EH (cell line): ENCODE measurements at regions not wholly inside any gene's neighbourhood (a gene's known extent, or its start where the extent isn't known, plus 50 kb on each side); places are given as distances from the start of the nearest gene placed in this dataset.

ENCODE experiments used
- DNase-seq: peaks from one replicate; pipeline ENCODE4 v3.0.0-alpha.2; 2015; ENCODE audit warnings: low read depth

DNA sequence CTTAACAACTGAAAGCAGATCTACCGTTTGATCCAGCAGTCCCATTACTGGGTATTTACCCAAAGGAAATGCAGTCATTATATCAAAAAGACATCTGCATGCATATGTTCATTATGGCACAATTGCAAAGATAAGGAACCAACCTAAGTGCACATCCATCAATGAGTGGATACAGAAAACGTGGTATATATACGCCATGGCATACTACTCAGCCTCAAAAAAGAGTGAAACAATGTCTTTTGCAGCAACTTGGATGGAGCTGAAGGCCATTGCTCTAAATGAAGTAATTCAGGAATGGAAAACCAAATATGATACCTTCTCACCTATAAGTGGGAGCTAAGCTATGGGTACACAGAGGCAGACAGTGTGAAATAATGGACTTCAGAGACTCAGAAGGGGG is 169.3 kb downstream of the ZBTB18 start:
- DNase-seq, result no peak

DNA sequence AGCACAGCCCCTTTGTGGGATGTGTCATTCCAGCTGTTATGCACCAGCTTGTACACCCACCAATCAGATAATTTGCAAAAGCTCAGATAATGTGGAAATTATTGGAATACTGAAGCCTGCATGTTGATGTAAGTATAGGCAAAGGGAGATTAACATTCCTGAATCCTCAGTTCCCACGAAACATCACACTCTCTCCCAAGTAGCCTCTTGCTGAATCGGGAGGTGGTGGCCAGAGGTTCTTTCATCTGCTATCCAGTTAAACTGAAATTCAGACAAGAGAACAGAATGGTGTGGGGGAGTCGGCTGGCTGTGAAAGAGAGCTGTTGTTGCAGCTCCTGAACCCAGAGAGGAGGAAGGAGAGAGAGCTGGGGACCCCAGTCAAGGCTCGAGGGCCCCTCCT is 170.9 kb downstream of the ZBTB18 start:
- DNase-seq, result peak; percentile 63

DNA sequence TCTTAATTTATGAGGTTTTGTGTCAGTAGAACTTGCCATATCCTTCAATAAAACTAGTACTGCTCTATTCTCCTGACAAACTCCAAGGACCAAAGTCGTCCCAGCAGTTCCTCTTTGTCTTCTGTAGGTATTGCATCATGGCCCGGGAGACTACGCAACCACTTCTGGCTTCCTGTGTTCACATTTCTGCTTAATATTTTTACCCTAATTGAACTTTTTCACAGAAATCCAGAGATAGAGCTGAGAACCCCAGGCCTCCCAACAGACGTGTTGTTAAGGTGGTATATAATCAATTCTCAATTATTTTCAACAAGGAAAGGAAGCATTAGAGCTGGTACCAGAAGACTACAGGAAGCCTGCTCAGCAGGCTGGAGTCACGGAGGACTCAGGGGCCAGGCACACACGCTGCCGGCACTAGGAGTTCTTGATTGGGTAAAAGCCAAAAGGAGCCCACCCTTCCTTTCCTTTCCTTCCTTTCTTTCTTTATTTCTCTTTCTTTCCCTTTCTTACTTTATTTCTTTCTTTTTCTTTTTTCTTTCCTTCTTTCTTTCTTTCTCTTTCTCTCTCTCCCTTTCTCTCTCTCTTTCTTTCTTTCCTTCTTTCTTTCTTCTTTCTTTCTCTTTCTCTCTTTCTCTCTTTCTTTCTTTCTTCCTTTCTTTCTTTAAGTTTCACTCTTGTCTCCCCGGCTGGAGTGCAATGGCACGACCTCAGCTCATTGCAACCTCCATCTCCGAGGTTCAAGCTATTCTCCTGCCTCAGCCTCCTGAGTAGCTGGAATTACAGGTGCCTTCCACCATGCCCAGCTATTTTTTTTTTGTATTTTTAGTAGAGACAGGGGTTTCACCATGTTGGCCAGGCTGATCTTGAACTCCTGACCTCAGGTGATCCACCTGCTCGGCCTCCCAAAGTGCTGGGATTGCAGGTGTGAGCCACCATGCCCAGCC is 173.7 kb downstream of the ZBTB18 start:
- peak; percentile 20 for DNase-seq

DNA sequence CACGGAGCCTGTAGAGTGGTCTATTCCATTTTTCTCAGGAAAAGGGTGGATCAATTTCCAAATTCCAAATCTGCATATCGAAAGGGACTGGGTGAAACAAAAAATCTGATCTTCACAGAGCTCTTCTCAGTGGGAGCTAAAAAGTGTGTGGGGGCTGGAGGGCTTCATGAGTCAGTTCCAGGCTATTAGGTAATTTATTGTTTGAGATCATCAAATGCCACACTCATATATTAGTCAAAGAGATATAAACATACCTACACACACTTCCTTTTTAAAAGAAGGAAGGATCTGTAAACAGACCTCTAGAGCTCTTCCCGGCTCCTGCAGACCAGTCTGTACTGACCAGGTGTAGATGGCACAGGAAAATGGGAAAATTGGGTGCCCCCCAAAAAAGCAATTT is 175.4 kb downstream of the ZBTB18 start:
- peak; percentile 59 for DNase-seq

DNA sequence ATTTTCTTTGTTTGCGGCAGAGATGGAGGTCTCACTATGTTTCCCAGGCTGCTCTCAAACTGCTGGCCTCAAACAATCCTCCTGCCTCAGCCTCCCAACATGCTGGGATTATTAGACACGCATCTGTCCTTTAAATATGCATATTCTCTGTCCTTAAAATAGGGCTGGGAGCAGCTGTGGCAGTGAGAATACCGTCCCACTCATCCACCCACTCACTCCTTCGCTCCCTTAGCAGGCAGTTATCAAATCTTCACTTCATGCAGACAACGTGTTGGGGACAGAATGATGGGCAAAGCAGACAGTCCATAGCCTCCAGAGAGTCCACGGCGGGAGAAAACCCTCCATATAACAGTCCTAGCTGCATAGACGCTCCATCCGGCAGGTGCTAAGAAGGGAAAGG is 179.4 kb downstream of the ZBTB18 start:
- DNase-seq, result no peak

DNA sequence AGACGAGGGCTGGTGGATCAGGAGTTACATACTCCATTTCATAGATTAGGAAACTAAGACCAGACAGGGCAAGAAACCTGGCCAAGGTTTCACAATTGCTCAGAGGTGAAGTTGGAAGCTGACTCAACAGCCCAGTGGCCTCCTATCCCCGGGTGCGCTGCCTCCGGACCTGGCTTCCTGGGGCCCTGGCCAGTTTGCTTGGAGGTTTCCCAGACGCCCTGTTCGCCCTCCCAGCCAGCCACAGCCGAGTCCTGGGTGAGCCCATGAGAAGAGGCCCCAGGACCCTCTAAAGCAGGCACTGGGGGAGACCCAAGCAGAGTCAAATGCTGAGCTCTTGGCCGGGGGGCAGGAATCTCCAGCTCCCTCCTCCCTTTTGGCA is 180.1 kb downstream of the ZBTB18 start:
- DNase-seq, result peak; percentile 32

DNA sequence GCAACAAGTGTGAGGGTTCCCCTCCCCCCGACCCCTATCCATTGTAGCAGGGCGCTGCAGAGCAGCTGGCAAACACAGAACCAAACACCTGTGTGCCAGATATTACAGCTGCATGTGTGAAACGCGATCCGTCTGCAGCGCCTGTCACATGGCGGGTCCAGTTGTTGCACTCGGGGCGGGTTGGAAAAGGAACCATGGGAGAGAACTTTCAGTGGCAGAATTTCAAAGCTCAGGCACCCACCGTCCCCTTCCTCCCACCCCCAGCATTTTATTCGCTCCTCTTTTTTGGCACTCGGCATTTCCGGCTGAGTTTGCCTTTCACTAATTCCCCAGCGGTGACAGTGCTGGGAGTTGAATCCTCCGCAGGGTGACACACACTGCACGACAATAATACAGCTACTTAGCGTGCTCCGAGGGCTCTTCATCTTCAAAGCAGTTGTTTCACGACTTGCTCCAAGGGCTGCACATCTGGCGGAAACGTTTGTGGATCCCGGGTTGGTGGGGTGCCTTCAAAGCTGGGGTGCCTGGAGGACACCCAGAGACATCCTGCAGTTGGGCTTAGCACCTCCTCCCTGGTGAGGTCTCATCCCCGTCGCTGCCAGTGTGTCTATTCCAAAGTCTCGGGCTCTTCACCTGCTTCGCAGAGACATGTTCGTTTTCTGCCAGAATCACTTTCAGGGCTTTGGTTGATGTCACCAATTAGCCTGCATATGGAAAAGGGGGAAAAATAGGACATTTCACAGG is 180.7 kb downstream of the ZBTB18 start:
- peak; percentile 68 for DNase-seq

DNA sequence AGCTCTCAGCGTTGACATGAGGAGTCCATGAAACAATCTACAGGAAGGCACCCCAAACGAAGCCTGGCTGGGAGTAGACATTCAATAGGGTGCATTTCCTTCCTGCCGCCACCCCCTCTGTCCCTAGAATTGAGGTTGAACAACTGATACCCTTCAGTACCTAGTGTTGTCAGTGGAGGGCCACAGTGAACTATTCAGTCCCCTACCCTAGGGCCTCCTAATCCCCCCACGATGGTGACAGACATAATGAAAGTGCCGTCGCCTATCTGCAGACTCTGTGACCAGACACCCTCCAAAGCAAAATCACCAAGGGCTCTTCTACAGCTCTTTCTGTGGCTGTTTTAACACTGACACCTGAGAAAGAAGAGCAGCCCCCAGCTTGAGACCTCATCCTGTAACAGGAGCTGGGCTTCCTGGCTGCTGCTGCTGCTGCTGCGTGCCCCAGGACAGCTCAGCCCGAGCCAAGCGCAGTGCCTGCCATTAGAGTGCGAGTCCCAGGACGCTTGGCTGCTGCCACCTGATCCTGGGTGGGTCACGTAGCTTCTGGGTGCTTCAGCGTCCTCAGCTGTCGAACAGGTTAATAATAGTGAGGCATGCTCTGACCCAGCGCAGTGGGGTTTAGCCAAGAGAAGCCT is 183.0 kb downstream of the ZBTB18 start:
- DNase-seq, result no peak

DNA sequence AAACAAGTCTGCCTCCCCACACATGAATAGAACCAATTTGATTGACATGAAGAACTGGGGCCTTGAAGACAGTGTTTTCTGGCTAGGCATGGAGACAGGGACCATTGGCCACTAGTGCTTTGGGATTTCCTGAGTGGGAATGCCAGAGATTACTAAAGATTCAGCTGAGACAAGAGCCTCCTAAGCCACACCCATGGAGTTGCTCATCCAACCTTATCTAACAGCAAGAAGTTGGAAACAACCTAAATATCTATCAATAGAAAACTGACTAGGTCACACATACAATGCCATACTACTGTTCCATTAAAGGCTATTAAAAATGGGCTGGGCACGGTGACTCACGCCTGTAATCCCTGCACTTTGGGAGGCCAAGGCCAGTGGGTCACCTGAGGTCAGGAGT is 184.1 kb downstream of the ZBTB18 start:
- no peak for DNase-seq

DNA sequence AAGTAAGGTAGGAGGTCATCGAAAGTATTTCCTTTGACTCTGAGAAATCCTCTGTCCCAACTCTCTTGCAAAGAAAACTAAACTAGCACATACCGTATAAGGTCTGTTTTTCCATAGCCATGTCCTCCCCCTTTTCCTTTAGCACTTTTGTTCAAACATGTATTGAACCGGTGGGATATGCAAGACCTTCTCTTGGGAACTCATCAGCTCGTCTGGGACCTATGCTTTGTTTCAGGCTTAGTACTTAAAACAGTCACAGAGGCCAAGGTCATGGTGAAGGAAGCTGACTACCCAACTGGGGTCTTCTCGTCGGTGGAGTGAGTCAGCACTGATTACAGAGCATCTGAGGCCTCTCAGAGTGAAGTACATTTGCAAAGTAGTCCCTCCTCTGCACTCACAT is 185.0 kb downstream of the ZBTB18 start:
- peak; percentile 7 for DNase-seq

DNA sequence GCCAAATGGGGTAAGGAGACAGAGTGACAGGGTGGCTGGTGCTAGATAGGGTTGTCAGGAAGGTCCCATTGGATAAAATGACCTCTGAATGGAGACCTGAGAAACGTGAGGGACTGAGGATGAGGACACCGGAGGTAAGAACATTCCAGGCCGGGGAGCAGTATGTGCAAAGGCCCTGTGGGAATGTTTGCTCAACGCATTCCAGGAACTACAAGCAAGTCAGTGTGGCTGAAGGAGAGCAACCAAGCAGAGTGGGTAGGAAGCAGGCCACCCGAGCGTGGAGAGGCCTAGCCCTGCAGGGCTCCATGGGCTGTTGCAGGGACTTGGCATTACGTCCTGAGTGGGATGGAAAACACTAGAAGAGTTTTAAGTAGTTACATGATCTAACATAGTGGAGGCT is 185.6 kb downstream of the ZBTB18 start:
- DNase-seq, result no peak

DNA sequence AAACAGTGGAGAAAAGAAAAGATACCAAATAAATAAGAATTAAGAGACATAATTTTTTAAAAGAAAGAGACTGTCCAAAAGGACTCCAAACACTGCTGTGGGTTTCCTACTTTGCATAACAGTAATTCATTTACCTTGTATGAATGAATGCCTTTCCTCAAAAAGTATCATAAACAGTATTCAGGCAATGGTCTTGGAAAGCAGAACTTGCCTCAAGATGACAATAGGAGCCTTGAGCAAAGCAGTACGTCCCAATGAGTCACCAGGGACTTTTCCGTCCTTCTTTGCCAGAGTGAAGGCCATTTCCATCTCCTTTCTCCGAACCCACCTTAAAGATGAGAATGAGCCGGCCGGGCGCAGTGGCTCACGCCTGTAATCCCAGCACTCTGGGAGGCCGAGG is 186.4 kb downstream of the ZBTB18 start:
- no peak for DNase-seq

DNA sequence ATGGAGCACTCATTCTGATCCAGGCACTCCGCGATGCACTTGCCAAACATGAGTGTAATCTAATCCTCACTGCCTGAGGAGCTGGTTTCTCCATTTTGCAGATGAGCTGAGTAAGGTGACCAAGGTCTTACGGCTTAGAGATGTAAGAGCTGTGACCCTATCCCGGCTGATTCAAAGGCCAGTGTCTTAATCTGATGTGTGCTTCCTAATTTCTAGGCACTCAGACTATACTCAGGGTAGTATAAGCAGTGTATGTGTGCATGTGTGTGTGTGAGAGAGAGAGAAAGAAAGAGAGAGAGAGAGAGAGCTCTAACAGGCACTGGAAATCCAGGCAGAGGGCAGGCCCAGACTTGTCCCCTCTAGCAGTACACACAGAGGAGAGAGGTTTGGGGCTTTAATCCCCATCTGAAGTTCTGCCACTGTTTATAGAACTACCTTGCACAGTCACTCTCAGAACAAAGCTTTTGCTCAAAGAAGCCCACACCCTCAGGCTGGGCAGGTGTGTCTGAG is 188.2 kb downstream of the ZBTB18 start:
- DNase-seq, result peak; percentile 33

DNA sequence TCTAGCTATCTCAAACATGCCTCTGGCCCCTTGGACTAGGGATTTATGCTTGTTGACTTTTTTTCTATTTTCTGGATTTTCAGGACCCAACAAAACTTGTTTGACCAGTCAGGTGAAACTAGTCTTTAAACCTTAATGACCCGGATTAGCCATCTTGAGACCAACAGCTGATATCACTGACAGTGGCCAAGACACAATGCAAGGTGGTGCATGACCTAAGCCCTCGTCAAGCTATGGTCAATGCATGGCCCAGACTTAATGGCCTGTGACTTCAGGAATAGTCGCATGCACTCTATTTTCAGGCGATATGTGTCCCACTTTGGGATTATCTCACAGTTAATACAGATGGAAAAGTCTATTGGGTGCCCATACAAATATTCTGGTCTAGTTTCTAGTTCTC is 190.4 kb downstream of the ZBTB18 start:
- no peak for DNase-seq

DNA sequence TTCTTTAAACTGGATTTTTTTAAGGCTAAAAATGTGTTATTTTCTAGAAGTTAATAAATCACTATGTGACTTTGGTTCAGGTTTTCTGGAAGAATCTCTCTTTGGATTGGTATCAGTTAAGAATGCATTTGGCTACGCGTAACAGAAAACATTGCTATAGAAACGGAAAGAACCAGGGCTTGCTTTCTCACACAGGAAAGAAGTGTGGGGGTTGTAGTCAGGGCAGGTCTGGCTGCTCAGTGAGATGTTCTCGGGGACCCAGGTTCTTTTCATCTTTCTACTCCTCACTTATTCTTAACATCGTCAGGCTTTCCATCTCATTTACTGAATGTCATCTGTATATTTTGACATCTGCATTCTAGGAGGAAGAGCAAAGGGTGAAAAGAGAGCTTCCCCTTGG is 191.4 kb downstream of the ZBTB18 start:
- no peak for DNase-seq

DNA sequence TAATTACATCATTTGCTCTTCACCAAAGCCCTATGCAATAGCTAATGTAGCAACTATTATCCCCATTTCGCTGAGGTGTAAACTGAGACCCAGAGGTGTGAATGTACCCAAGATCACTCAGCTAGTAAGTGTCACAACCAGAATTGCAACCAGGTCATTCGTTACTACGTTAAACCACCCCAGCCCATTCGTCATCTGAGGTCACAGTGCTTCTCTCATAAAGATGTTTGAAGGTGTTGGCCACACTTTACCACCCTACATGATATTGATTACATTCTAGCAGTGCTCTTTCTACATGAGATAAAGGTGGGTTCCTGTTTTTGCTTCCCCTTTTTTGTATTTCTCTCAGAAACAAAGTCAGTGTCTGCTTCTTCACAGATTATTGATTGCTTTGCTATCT is 195.3 kb downstream of the ZBTB18 start:
- DNase-seq, result no peak

DNA sequence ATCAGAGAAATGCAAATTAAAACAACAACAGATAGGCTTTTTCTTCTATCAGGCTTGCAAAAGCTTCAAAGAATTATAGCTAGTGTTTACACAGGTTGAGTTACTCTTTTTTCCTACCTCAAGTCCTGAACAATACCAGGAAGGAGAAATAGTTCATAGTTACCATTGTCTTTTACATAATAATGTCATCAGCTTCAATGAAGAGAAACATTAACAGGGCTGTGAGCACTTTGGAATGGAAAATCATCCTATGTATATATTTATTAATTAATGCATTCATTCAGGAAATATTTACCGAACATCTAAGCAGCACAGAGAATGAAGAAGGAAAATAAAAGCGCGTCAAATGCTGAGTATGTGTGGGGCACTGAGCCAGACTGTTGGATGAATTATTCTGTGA is 197.3 kb downstream of the ZBTB18 start:
- no peak for DNase-seq

DNA sequence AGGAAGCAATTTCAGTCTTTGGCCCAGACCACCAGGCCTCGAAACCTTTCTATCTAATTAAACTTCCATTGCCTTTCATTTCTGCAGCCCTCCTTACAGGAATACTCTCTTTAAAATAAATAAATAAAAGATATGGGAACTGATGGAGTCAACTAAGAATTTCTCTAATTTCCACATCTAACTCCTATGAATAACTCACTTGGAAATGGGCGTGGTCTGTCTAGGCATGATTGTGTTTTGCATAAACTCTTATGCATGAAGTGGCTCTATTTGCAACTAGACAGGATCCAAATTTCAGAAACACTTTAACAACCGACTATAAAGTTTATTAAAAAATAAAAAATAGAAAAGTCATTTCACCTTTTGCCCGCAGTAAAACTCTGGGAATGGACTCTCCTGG is 199.5 kb downstream of the ADSS2 start:
- DNase-seq, result no peak

DNA sequence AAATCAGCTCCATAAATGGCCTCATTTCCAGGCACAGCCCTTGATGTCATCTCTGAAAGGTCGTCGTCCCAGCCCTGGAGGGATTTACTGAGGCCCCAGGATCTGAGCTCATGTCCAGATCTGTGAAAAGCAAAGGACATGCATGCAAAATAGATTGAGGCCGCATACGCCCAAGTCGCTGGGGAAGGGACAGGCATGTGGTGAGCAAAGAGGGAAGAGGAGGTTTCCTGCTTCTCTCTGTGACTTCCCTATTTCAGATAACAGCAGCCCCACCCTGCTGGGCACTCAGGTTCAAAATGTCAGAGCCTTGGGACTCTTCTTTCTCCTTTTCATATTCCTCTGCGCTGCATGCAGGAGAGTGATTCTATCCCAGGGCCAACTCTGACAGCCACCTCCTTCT is 197.2 kb downstream of the ADSS2 start:
- no peak for DNase-seq

DNA sequence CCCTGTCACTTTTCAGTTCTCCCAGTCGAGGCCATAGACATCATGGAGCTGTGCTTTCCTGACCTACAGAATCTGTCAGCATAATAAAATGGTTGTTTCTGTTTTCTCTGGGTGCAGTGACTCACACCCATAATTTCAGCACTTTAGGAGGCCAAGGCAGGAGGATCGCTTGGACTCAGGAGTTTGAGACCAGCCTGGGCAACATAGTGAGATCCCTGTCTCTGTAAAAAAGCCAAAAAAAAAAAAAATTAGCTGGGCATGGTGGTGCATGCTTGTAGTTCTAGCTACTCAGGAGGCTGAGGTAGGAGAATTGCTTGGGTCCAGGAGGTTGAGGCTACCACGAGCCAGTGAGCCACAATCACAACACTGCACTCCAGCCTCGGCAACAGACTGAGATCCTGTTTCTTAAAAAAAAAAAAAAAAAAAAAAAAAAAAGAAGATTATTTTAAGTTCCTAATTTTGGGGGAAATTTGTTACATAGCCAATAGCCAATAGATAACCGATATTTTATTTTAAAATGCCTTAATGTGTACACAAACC is 196.2 kb downstream of the ADSS2 start:
- DNase-seq, result no peak

DNA sequence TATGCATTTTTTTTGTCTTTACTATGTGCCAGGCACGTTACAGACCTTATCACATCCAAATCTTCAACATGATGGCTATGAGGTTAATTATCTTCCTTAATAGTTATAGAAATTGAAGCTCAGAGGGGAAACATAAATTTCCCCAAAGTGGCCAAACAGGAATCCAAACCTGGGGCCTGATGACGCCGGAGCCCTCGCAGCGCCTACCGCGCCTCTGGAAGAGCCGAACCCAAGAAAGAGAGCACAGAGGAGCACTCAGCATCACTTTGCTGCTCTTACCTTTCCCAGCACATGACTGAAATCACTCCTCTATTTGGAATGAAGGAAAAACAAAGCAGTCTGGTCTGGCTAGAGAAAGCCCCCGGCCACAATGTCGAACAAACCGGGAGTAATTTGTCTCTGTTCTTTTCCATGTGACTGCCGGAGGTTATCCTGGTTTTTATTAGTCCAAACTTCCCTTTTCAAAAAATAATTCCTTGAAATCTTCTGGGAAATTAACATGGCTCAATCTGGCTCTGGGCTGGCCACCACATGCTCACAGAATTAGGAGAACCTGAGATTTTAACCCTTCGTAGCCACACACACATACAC is 195.5 kb downstream of the ADSS2 start:
- DNase-seq, result no peak

DNA sequence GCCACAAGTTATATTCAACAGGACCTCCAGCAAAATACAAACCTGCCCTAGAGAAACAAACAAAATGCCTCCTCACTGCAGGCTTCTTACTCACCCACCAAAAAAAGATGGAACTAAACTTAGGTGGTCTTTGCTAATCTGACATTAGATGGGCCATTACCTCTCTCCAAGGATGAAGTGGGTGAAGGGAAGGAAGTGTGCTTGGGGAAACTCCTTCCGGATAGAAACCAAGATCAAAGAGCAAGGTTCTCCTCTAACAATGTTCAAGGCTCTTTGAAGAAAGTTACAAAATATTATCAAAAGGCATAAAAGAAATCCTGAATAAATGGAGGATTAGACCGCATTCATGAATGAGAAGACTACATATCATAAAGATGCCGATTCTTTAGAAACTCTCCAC is 187.5 kb downstream of the ADSS2 start:
- DNase-seq, result no peak
